ENCODE measurements at regions not wholly inside any gene's neighbourhood (a gene's known extent, or its start where the extent isn't known, plus 50 kb on each side); places are given as distances from the start of the nearest gene placed in this dataset.

- no peak overlapping the region for H3K23ac ChIP-seq (ENCODE audit: low read depth, low read length, poor library complexity)
- no peak overlapping the region for H2BK5ac ChIP-seq (ENCODE audit: low read length)
- no peaks in the 10 kb centered on the region for H3K79me1 ChIP-seq (ENCODE audit: low read depth, low read length)
- no peak overlapping the region for H2AFZ ChIP-seq (ENCODE audit: low read length)
- no peak overlapping the region for H2AK5ac ChIP-seq (ENCODE audit: low read depth, low read length)
- H3K14ac ChIP-seq (ENCODE audit: low read length), result no peak overlapping the region
- no peak overlapping the region for H4K91ac ChIP-seq (ENCODE audit: low read depth, low read length, poor library complexity)
- no peak overlapping the region for H2BK120ac ChIP-seq (ENCODE audit: low read depth, low read length)
- peaks cover 14 to 16% of the 10 kb centered on the region in 2 donors for H3K4me1 ChIP-seq (ENCODE audit: control insufficient read depth in 2 of 2, insufficient read depth in 1 of 2, low read depth in 1 of 2, low read length in 2 of 2)
- no peak overlapping the region for H4K8ac ChIP-seq (ENCODE audit: low read depth, low read length)
- H3K9ac ChIP-seq (ENCODE audit: low read depth, low read length, poor library complexity), result no peak overlapping the region
- H3K4ac ChIP-seq (ENCODE audit: low read length), result no peak overlapping the region
- H2BK12ac ChIP-seq (ENCODE audit: low read length), result no peak overlapping the region
- H3K4me3 ChIP-seq (ENCODE audit: low read length in 2 of 2), result no peak overlapping the region
- H3K4me2 ChIP-seq (ENCODE audit: insufficient read depth, low read length, poor library complexity, severe bottlenecking), result no peak overlapping the region
- DNase-seq (ENCODE audit: low spot score), result no peak
- H3K27ac ChIP-seq (replicated peaks; ENCODE audit: low read length), result no peak overlapping the region
- H3K18ac ChIP-seq (ENCODE audit: low read length), result no peak overlapping the region
- no peaks in the 10 kb centered on the region for H3K36me3 ChIP-seq (replicated peaks in 1 of 2; ENCODE audit: control insufficient read depth in 2 of 2, insufficient read depth in 2 of 2, low read length in 2 of 2)
- H3K27me3 ChIP-seq (ENCODE audit: control insufficient read depth in 3 of 3, insufficient read depth in 3 of 3, low read depth in 1 of 3, low read length in 3 of 3), result no peaks in the 10 kb centered on the region
- no peaks in the 10 kb centered on the region for H3K9me3 ChIP-seq (replicated peaks in 1 of 2; ENCODE audit: control insufficient read depth in 2 of 2, insufficient read depth in 1 of 2, low read depth in 1 of 2, low read length in 2 of 2)
- WGBS, 2 donors (ENCODE audit: extremely low coverage in 2 of 2, insufficient read length in 2 of 2, insufficient replicate concordance in 1 of 2), result no CpG with 5 or more reads among the region's 4 CpGs
- no peak overlapping the region for H2BK15ac ChIP-seq (ENCODE audit: low read length)
Observed at GRCh38 chr2:41873102-41874031, 174.5 kb upstream of the PKDCC start.

- Histone ChIP-seq H3K4me2 (ENCODE audit: insufficient read depth, low read length, poor library complexity, severe bottlenecking) (no peak overlapping the region), H2BK15ac (ENCODE audit: low read length) (no peak overlapping the region), H3K14ac (ENCODE audit: low read length) (no peak overlapping the region), H4K8ac (ENCODE audit: low read depth, low read length) (no peak overlapping the region), H3K9ac (ENCODE audit: low read depth, low read length, poor library complexity) (no peak overlapping the region), H2BK120ac (ENCODE audit: low read depth, low read length) (no peak overlapping the region), H3K4me3 (ENCODE audit: low read length in 2 of 2) (no peak overlapping the region), H3K4ac (ENCODE audit: low read length) (no peak overlapping the region), H3K36me3 (replicated peaks in 1 of 2; ENCODE audit: control insufficient read depth in 2 of 2, insufficient read depth in 2 of 2, low read length in 2 of 2) (no peaks in the 10 kb centered on the region), H2BK12ac (ENCODE audit: low read length) (no peak overlapping the region), H2BK5ac (ENCODE audit: low read length) (no peak overlapping the region), H3K79me1 (ENCODE audit: low read depth, low read length) (no peaks in the 10 kb centered on the region), H3K4me1 (ENCODE audit: control insufficient read depth in 2 of 2, insufficient read depth in 1 of 2, low read depth in 1 of 2, low read length in 2 of 2) (peaks cover 18 to 25% of the 10 kb centered on the region in 2 donors), H4K91ac (ENCODE audit: low read depth, low read length, poor library complexity) (no peak overlapping the region), H3K9me3 (replicated peaks in 1 of 2; ENCODE audit: control insufficient read depth in 2 of 2, insufficient read depth in 1 of 2, low read depth in 1 of 2, low read length in 2 of 2) (no peaks in the 10 kb centered on the region), H3K23ac (ENCODE audit: low read depth, low read length, poor library complexity) (no peak overlapping the region), H2AK5ac (ENCODE audit: low read depth, low read length) (no peak overlapping the region), H3K27ac (replicated peaks; ENCODE audit: low read length) (no peak overlapping the region), H3K18ac (ENCODE audit: low read length) (no peak overlapping the region), H2AFZ (ENCODE audit: low read length) (no peak overlapping the region), H3K27me3 (ENCODE audit: control insufficient read depth in 3 of 3, insufficient read depth in 3 of 3, low read depth in 1 of 3, low read length in 3 of 3) (no peaks in the 10 kb centered on the region)
- DNase-seq (ENCODE audit: low spot score), result no peak
- WGBS, 2 donors (ENCODE audit: extremely low coverage in 2 of 2, insufficient read length in 2 of 2, insufficient replicate concordance in 1 of 2), result no CpG with 5 or more reads among the region's 14 CpGs
Observed at GRCh38 chr2:41877114-41877678, 170.6 kb upstream of the PKDCC start.

GRCh38 chr2:41878056-41878455 lies 169.8 kb upstream of the PKDCC start:
- no peaks in the 10 kb centered on the region for H3K79me1 ChIP-seq (ENCODE audit: low read depth, low read length)
- H2BK5ac ChIP-seq (ENCODE audit: low read length), result peak overlapping the region; percentile 72
- no peak overlapping the region for H2AFZ ChIP-seq (ENCODE audit: low read length)
- H3K14ac ChIP-seq (ENCODE audit: low read length), result peak overlapping the region; percentile 22
- H3K18ac ChIP-seq (ENCODE audit: low read length), result peak overlapping the region; percentile 72
- H2BK120ac ChIP-seq (ENCODE audit: low read depth, low read length), result peak overlapping the region; percentile 83
- H4K91ac ChIP-seq (ENCODE audit: low read depth, low read length, poor library complexity), result no peak overlapping the region
- no peak overlapping the region for H3K4ac ChIP-seq (ENCODE audit: low read length)
- H3K36me3 ChIP-seq (replicated peaks in 1 of 2; ENCODE audit: control insufficient read depth in 2 of 2, insufficient read depth in 2 of 2, low read length in 2 of 2), result no peaks in the 10 kb centered on the region
- H2BK15ac ChIP-seq (ENCODE audit: low read length), result peak overlapping the region; percentile 70
- H3K23ac ChIP-seq (ENCODE audit: low read depth, low read length, poor library complexity), result no peak overlapping the region
- H3K27me3 ChIP-seq (ENCODE audit: control insufficient read depth in 3 of 3, insufficient read depth in 3 of 3, low read depth in 1 of 3, low read length in 3 of 3), result no peaks in the 10 kb centered on the region
- no peak overlapping the region for H3K27ac ChIP-seq (replicated peaks; ENCODE audit: low read length)
- WGBS, 2 donors (ENCODE audit: extremely low coverage in 2 of 2, insufficient read length in 2 of 2, insufficient replicate concordance in 1 of 2), result no CpG with 5 or more reads among the region's 10 CpGs
- no peak overlapping the region for H3K4me3 ChIP-seq (ENCODE audit: low read length in 2 of 2)
- no peak overlapping the region for H3K9ac ChIP-seq (ENCODE audit: low read depth, low read length, poor library complexity)
- no peaks in the 10 kb centered on the region for H3K9me3 ChIP-seq (replicated peaks in 1 of 2; ENCODE audit: control insufficient read depth in 2 of 2, insufficient read depth in 1 of 2, low read depth in 1 of 2, low read length in 2 of 2)
- peaks cover 16 to 17% of the 10 kb centered on the region in 2 donors for H3K4me1 ChIP-seq (ENCODE audit: control insufficient read depth in 2 of 2, insufficient read depth in 1 of 2, low read depth in 1 of 2, low read length in 2 of 2)
- H4K8ac ChIP-seq (ENCODE audit: low read depth, low read length), result no peak overlapping the region
- H2AK5ac ChIP-seq (ENCODE audit: low read depth, low read length), result peak overlapping the region; percentile 89
- H3K4me2 ChIP-seq (ENCODE audit: insufficient read depth, low read length, poor library complexity, severe bottlenecking), result no peak overlapping the region
- H2BK12ac ChIP-seq (ENCODE audit: low read length), result no peak overlapping the region
- no peak for DNase-seq (ENCODE audit: low spot score)

GRCh38 chr2:41878716-41879234 lies 169.0 kb upstream of the PKDCC start:
- Histone ChIP-seq H3K4ac (ENCODE audit: low read length) (no peak overlapping the region), H2AK5ac (ENCODE audit: low read depth, low read length) (no peak overlapping the region), H3K9ac (ENCODE audit: low read depth, low read length, poor library complexity) (no peak overlapping the region), H2BK15ac (ENCODE audit: low read length) (peak overlapping the region; percentile 54), H3K79me1 (ENCODE audit: low read depth, low read length) (no peaks in the 10 kb centered on the region), H3K9me3 (replicated peaks in 1 of 2; ENCODE audit: control insufficient read depth in 2 of 2, insufficient read depth in 1 of 2, low read depth in 1 of 2, low read length in 2 of 2) (no peaks in the 10 kb centered on the region), H3K18ac (ENCODE audit: low read length) (no peak overlapping the region), H2BK120ac (ENCODE audit: low read depth, low read length) (no peak overlapping the region), H3K27me3 (ENCODE audit: control insufficient read depth in 3 of 3, insufficient read depth in 3 of 3, low read depth in 1 of 3, low read length in 3 of 3) (no peaks in the 10 kb centered on the region), H3K23ac (ENCODE audit: low read depth, low read length, poor library complexity) (no peak overlapping the region), H2AFZ (ENCODE audit: low read length) (peak overlapping the region; percentile 58), H2BK5ac (ENCODE audit: low read length) (peak overlapping the region; percentile 72), H4K8ac (ENCODE audit: low read depth, low read length) (no peak overlapping the region), H3K4me3 (ENCODE audit: low read length in 2 of 2) (no peak overlapping the region), H3K4me1 (ENCODE audit: control insufficient read depth in 2 of 2, insufficient read depth in 1 of 2, low read depth in 1 of 2, low read length in 2 of 2) (peaks cover 13 to 15% of the 10 kb centered on the region in 2 donors), H3K27ac (replicated peaks; ENCODE audit: low read length) (no peak overlapping the region), H4K91ac (ENCODE audit: low read depth, low read length, poor library complexity) (no peak overlapping the region), H2BK12ac (ENCODE audit: low read length) (no peak overlapping the region), H3K14ac (ENCODE audit: low read length) (no peak overlapping the region), H3K4me2 (ENCODE audit: insufficient read depth, low read length, poor library complexity, severe bottlenecking) (no peak overlapping the region), H3K36me3 (replicated peaks in 1 of 2; ENCODE audit: control insufficient read depth in 2 of 2, insufficient read depth in 2 of 2, low read length in 2 of 2) (no peaks in the 10 kb centered on the region)
- no peak for DNase-seq (ENCODE audit: low spot score)
- no CpG with 5 or more reads among the region's 11 CpGs for WGBS, 2 donors (ENCODE audit: extremely low coverage in 2 of 2, insufficient read length in 2 of 2, insufficient replicate concordance in 1 of 2)
